HCT116 (cell line): ENCODE measurements at regions not wholly inside any gene's neighbourhood (a gene's known extent, or its start where the extent isn't known, plus 50 kb on each side); places are given as distances from the start of the nearest gene placed in this dataset.

Experiments
- ATAC-seq: fragments of 200-7000 bp; cut with Tn5 transposase; 2 replicates; pipeline ENCODE4 v1.9.1; 2020; ENCODE audit warnings: mild to moderate bottlenecking, moderate library complexity
- BruUV-seq: library from RNA; stranded (reverse); fragments of 400-500 nt; replicated peaks from 2 replicates; lab custom pipeline; 2021; lab: Mats Ljungman, UMichigan
- CTCF ChIA-PET: fragments of 300-600 bp; sonication (Branson Sonifier 250); formaldehyde crosslinking; loops from one replicate; lab custom pipeline; 2021; ENCODE audit warnings: antibody characterized with exemption; lab: Charles Lee
- POLR2A ChIA-PET: fragments of 300-600, 350-600 bp; sonication (Branson Sonifier 250); formaldehyde crosslinking; loops from one replicate; lab custom pipeline; 2021; ENCODE audit warnings: antibody characterized with exemption; lab: Charles Lee
- RAD21 ChIA-PET, 2 experiments: fragments of 300-600 bp; sonication (Branson Sonifier 250); formaldehyde crosslinking; loops; one replicate each; lab custom pipeline; 2023; ENCODE audit warnings: low total read pairs in 2 of 2; ENCODE audit not compliant: uncharacterized antibody in 2 of 2, unreplicated experiment in 2 of 2, low non-redundant PET in 1 of 2; lab: Charles Lee
- DNase-seq: peaks from one replicate; pipeline ENCODE4 v3.0.0-alpha.2; 2010; ENCODE audit warnings: low read depth, low spot score
- H2AFZ ChIP-seq: fragments of 200-600 bp; shearing (Covaris generic), sonication (generic); 2 replicates; pipeline ENCODE4 v1.6.1; 2017; ENCODE audit warnings: low read depth, mixed run types, mixed read lengths, antibody characterized with exemption, low read length; ENCODE audit not compliant: poor library complexity, severe bottlenecking
- H3K27ac ChIP-seq: 2 replicates; pipeline ENCODE4 v1.5.1; 2012; ENCODE audit warnings: low read depth, low read length
- H3K27me3 ChIP-seq: fragments of 200-600 bp; sonication (generic); 2 replicates; pipeline ENCODE4 v1.6.1; 2016; ENCODE audit warnings: mixed run types, low read length, mixed read lengths; ENCODE audit not compliant: insufficient read depth
- H3K36me3 ChIP-seq, 2 experiments: fragments of 200-500 bp in 1 of 2; fragments of 200-600 bp in 1 of 2; sonication (Bioruptor generic) in 1 of 2; sonication (generic) in 1 of 2; 2 replicates each; pipeline versions ENCODE4 v1.5.1 to v1.6.1; 2014 to 2016; ENCODE audit warnings: low read length in 2 of 2, inconsistent platforms in 1 of 2, mixed read lengths in 1 of 2, mixed run types in 1 of 2; ENCODE audit not compliant: insufficient read depth in 2 of 2, control insufficient read depth in 1 of 2
- H3K4me1 ChIP-seq, 2 experiments: fragments of 200-600 bp in 1 of 2; sonication (generic) in 1 of 2; 2 replicates each; pipeline versions ENCODE4 v1.5.1 to v1.6.1; 2012 to 2017; ENCODE audit warnings: low read length in 2 of 2, inconsistent platforms in 1 of 2, mild to moderate bottlenecking in 1 of 2, mixed read lengths in 1 of 2, mixed run types in 1 of 2, moderate library complexity in 1 of 2; ENCODE audit not compliant: insufficient read depth in 2 of 2, control insufficient read depth in 1 of 2
- H3K4me2 ChIP-seq: fragments of 200-600 bp; sonication (generic); 2 replicates; pipeline ENCODE4 v1.6.1; 2017; ENCODE audit warnings: mixed run types, low read length, mixed read lengths
- H3K4me3 ChIP-seq, 2 experiments: fragments of 200-600 bp in 1 of 2; sonication (generic) in 1 of 2; replicated peaks in 1 of 2; 2 replicates each; pipeline ENCODE4 v1.5.1; 2011 to 2016; ENCODE audit warnings: low read length in 2 of 2, control low read depth in 1 of 2, low read depth in 1 of 2, mild to moderate bottlenecking in 1 of 2, mixed read lengths in 1 of 2, mixed run types in 1 of 2
- H3K79me2 ChIP-seq: fragments of 200-600 bp; sonication (generic); 2 replicates; pipeline ENCODE4 v1.6.1; 2017; ENCODE audit warnings: mild to moderate bottlenecking, mixed run types, low read length, moderate library complexity, mixed read lengths; ENCODE audit not compliant: insufficient read depth
- H3K9ac ChIP-seq: fragments of 200-600 bp; sonication (generic); 2 replicates; pipeline ENCODE4 v1.6.1; 2016; ENCODE audit warnings: low read length, mixed read lengths
- H3K9me2 ChIP-seq: fragments of 200-600 bp; sonication (generic), shearing (Covaris generic); 2 replicates; pipeline ENCODE4 v1.6.1; 2017; ENCODE audit warnings: mixed run types, mild to moderate bottlenecking, moderate library complexity; ENCODE audit not compliant: insufficient read depth
- H3K9me3 ChIP-seq, 2 experiments: fragments of 200-500 bp in 1 of 2; fragments of 200-600 bp in 1 of 2; sonication (Bioruptor generic) in 1 of 2; sonication (generic) in 1 of 2; 2 replicates each; pipeline ENCODE4 v1.6.1; 2014 to 2017; ENCODE audit warnings: low read length in 2 of 2, mixed read lengths in 2 of 2, inconsistent platforms in 1 of 2, low read depth in 1 of 2, mild to moderate bottlenecking in 1 of 2, mixed run types in 1 of 2, moderate library complexity in 1 of 2; ENCODE audit not compliant: control insufficient read depth in 1 of 2, insufficient read depth in 1 of 2
- H4K20me1 ChIP-seq: fragments of 200-600 bp; sonication (generic), shearing (Covaris generic); 2 replicates; pipeline ENCODE4 v1.6.1; 2017; ENCODE audit warnings: mixed run types, mild to moderate bottlenecking, moderate library complexity; ENCODE audit not compliant: insufficient read depth
- ATF3 ChIP-seq: IDR thresholded peaks from 2 replicates; pipeline ENCODE4 v1.6.1; 2012
- CBX3 ChIP-seq: IDR thresholded peaks from 2 replicates; pipeline ENCODE4 v1.6.1; 2012; ENCODE audit warnings: low read depth
- CEBPB ChIP-seq: IDR thresholded peaks from 2 replicates; pipeline ENCODE4 v1.6.1; 2012; ENCODE audit warnings: low read depth
- EGR1 ChIP-seq: IDR thresholded peaks from 2 replicates; pipeline ENCODE4 v1.6.1; 2012; ENCODE audit warnings: low read depth
- ELF1 ChIP-seq: IDR thresholded peaks from 2 replicates; pipeline ENCODE4 v1.6.1; 2012; ENCODE audit warnings: low read depth, borderline replicate concordance
- EZH2 ChIP-seq: fragments of 200-600 bp; sonication (generic); IDR thresholded peaks from 2 replicates; pipeline ENCODE4 v1.6.1; 2017; ENCODE audit warnings: antibody characterized with exemption, mixed run types
- EZH2phosphoT487 ChIP-seq: fragments of 200-600 bp; IDR thresholded peaks from 2 replicates; pipeline ENCODE4 v1.6.1; 2018; ENCODE audit warnings: antibody characterized with exemption, borderline replicate concordance
- FOSL1 ChIP-seq: IDR thresholded peaks from 2 replicates; pipeline ENCODE4 v1.6.1; 2012; ENCODE audit warnings: low read depth
- JUND ChIP-seq: IDR thresholded peaks from 2 replicates; pipeline ENCODE4 v1.6.1; 2012
- MAX ChIP-seq: IDR thresholded peaks from 2 replicates; pipeline ENCODE4 v1.6.1; 2012
- POLR2A ChIP-seq: IDR thresholded peaks from 2 replicates; pipeline ENCODE4 v1.7.0; 2011; ENCODE audit warnings: borderline replicate concordance; ENCODE audit not compliant: insufficient read depth, insufficient read length; ENCODE audit errors: extremely low read depth
- POLR2AphosphoS5 ChIP-seq: IDR thresholded peaks from 2 replicates; pipeline ENCODE4 v1.6.1; 2011; ENCODE audit warnings: mild to moderate bottlenecking, low read depth, low read length, moderate library complexity
- RAD21 ChIP-seq: IDR thresholded peaks from 2 replicates; pipeline ENCODE4 v1.6.1; 2012; ENCODE audit warnings: low read depth, mild to moderate bottlenecking
- SIN3A ChIP-seq: IDR thresholded peaks from 2 replicates; pipeline ENCODE4 v1.6.1; 2012; ENCODE audit warnings: low read depth
- YY1 ChIP-seq: IDR thresholded peaks from 2 replicates; pipeline ENCODE4 v1.6.1; 2011; ENCODE audit warnings: low read length, low read depth, moderate library complexity, mild to moderate bottlenecking; ENCODE audit not compliant: insufficient replicate concordance; ENCODE audit errors: extremely low read depth
- ZBTB33 ChIP-seq: IDR thresholded peaks from 2 replicates; pipeline ENCODE4 v1.6.1; 2011; ENCODE audit warnings: mild to moderate bottlenecking, low read length, moderate library complexity; ENCODE audit not compliant: insufficient replicate concordance; ENCODE audit errors: extremely low read depth
- ZNF274 ChIP-seq: fragments of 200-500 bp; sonication (Bioruptor generic); IDR thresholded peaks from 2 replicates; pipeline ENCODE4 v1.6.1; 2014; ENCODE audit warnings: mild to moderate bottlenecking, low read depth, low read length, inconsistent platforms
- intact Hi-C: fragments of 100-400 bp; cut with micrococcal nuclease; formaldehyde crosslinking; loops from 2 replicates; pipeline ENCODE4 v1.10.0; 2022
- TF ChIP-seq, protein P1 (sequence below), 3 experiments: fragments of 200-600 bp in 1 of 3; sonication (generic) in 1 of 3; IDR thresholded peaks in 2 of 3; conservative IDR thresholded peaks in 1 of 3; 2 replicates each; pipeline ENCODE4 v1.5.1; 2012 to 2017; ENCODE audit warnings: low read depth in 2 of 3, low read length in 2 of 3, antibody characterized with exemption in 1 of 3, borderline replicate concordance in 1 of 3, control low read depth in 1 of 3, mild to moderate bottlenecking in 1 of 3, mixed read lengths in 1 of 3, mixed run types in 1 of 3, moderate library complexity in 1 of 3; ENCODE audit not compliant: insufficient read depth in 1 of 3

GRCh38 chr6:116994447-116994846, 117.4 kb downstream of the RFX6 start:
- CTCF ChIA-PET, result no interaction called here
- no peaks in the 10 kb centered on the region for H3K9me3 ChIP-seq
- no TSS peak for BruUV-seq
- no peak overlapping the region for H3K9ac ChIP-seq
- no peaks in the 10 kb centered on the region for H3K4me1 ChIP-seq
- intact Hi-C loops, result no loop called here
- no peaks in the 10 kb centered on the region for H3K36me3 ChIP-seq
- no peak for ATAC-seq
- TF ChIP-seq EZH2phosphoT487 (no peak), YY1 (no peak), RAD21 (no peak), ZNF274 (no peak), ATF3 (no peak), EGR1 (no peak), EZH2 (no peak), FOSL1 (no peak), CEBPB (no peak)
- TF ChIP-seq, all 23 proteins: peak for 0
- DNase-seq, result no peak
- no peaks in the 10 kb centered on the region for H3K27me3 ChIP-seq
- H3K9me2 ChIP-seq, result no peaks in the 10 kb centered on the region
- POLR2A ChIA-PET, result no interaction called here
- no peak overlapping the region for H2AFZ ChIP-seq
- no peaks in the 10 kb centered on the region for H4K20me1 ChIP-seq
- RAD21 ChIA-PET, result no interaction called here
- no peak overlapping the region for H3K4me3 ChIP-seq
- no peak overlapping the region for H3K4me2 ChIP-seq
- no peak overlapping the region for H3K27ac ChIP-seq
- no peaks in the 10 kb centered on the region for H3K79me2 ChIP-seq

DNA sequence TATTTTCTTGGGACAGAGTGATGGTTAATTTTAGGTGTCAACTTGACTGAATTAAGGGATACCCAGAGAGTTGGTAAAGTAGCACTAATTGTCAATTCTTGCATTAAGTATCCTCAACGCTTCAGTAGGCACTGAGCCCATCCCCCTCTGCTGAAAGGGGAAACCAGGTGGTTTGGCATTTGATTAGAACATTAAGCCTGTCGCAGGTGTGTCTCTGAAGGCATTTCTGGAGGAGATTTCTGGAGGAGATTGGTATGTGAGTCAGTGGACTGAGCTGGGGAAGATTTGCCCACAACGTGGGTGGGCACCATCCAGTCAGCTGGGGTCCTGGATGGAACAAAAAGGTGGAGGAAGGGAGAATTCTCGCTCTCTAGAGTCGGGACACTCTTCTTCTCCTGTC, 119.8 kb downstream of the RFX6 start:
- ChIA-PET CTCF (no interaction called here), RAD21 (no interaction called here)
- Histone ChIP-seq H3K4me2 (no peak overlapping the region), H3K27ac (no peak overlapping the region), H3K4me3 (no peak overlapping the region), H4K20me1 (no peaks in the 10 kb centered on the region), H3K27me3 (no peaks in the 10 kb centered on the region), H3K9ac (no peak overlapping the region), H3K4me1 (no peaks in the 10 kb centered on the region)
- DNase-seq, result no peak
- intact Hi-C loops, result no loop called here
- no TSS peak for BruUV-seq
- TF ChIP-seq CEBPB (no peak), CBX3 (no peak), ZNF274 (no peak), FOSL1 (no peak), MAX (no peak), POLR2AphosphoS5 (no peak), ZBTB33 (no peak), EGR1 (no peak), EZH2phosphoT487 (no peak), RAD21 (no peak), JUND (no peak), YY1 (no peak), ELF1 (no peak), SIN3A (no peak), POLR2A (no peak)
- TF ChIP-seq, protein P1, sequence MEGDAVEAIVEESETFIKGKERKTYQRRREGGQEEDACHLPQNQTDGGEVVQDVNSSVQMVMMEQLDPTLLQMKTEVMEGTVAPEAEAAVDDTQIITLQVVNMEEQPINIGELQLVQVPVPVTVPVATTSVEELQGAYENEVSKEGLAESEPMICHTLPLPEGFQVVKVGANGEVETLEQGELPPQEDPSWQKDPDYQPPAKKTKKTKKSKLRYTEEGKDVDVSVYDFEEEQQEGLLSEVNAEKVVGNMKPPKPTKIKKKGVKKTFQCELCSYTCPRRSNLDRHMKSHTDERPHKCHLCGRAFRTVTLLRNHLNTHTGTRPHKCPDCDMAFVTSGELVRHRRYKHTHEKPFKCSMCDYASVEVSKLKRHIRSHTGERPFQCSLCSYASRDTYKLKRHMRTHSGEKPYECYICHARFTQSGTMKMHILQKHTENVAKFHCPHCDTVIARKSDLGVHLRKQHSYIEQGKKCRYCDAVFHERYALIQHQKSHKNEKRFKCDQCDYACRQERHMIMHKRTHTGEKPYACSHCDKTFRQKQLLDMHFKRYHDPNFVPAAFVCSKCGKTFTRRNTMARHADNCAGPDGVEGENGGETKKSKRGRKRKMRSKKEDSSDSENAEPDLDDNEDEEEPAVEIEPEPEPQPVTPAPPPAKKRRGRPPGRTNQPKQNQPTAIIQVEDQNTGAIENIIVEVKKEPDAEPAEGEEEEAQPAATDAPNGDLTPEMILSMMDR (IDR thresholded peaks at IDR 0.05 in 2 of 3, conservative IDR thresholded peaks at IDR 0.05 in 1 of 3; ENCODE audit: borderline replicate concordance in 1 of 3, insufficient read depth in 1 of 3, low read depth in 2 of 3, low read length in 2 of 3), result no peak
- TF ChIP-seq, all 23 proteins: peak for 0
- Histone ChIP-seq H2AFZ (no peak overlapping the region), H3K9me2 (no peaks in the 10 kb centered on the region), H3K36me3 (no peaks in the 10 kb centered on the region), H3K9me3 (no peaks in the 10 kb centered on the region), H3K79me2 (no peaks in the 10 kb centered on the region)
- no peak for ATAC-seq
- POLR2A ChIA-PET, result no interaction called here
